IPS DF 4.7 (cell line): ENCODE measurements at regions not wholly inside any gene's neighbourhood (a gene's known extent, or its start where the extent isn't known, plus 50 kb on each side); places are given as distances from the start of the nearest gene placed in this dataset.
"Not testable (repeated sequence)": the region's sequence is repeated elsewhere in the genome, so short reads cannot be mapped to it uniquely, and the experiment has no call there.

Experiments used
- DNase-seq: peaks from one replicate; pipeline ENCODE4 v3.0.0-alpha.2; 2013; ENCODE audit warnings: low spot score; ENCODE audit errors: extremely low read depth

DNA sequence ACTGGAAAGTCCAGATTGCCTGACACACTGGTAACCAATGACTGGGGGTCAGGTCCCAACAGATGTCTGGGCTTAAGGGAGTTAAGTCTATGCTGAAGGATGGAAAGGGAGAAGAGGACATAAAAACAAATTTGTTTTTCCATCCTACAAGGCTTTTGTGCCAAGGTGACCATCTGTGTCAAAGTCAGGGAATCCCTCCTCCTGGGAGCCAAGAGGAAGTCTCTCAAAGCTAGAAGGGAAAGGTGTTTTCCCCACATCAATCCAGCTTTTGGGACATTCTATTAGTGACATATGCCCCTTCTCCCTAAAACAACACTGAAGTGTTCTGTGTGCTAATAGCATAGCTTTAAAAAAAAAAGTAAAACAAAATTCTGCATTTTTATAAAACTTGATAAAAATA lies 173.9 kb downstream of the ZNF621 start:
- DNase-seq = not testable (repeated sequence)

GRCh38 chr3:40701016-40701588 lies 176.3 kb downstream of the ZNF621 start:
- no peak for DNase-seq

GRCh38 chr3:40704224-40704623 lies 179.5 kb downstream of the ZNF621 start:
- DNase-seq = no peak

GRCh38 chr3:40705663-40706062 lies 180.9 kb downstream of the ZNF621 start:
- DNase-seq = no peak

- DNase-seq = no peak
These were observed 188.5 kb downstream of the ZNF621 start for GRCh38 chr3:40713306-40713705.

DNA sequence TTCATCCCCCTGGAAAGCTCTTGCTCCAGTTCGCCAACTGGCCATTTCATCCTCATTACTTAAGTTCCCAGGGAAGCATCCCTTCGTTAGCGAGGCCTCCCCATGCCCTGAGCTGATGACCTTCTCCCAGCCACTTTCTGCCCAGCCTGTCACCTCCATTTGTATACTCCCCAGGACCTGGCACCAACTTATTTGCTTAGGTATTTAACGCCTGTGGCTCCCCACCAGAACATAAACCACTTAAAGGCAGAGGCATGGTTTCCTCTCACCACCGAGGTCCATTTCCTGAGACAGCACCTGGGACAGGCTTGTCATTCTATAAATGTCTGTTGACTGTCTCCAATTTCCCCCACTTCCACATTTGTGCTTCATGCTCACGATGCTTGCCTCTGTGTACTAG lies 189.0 kb downstream of the ZNF621 start:
- no peak for DNase-seq

DNA sequence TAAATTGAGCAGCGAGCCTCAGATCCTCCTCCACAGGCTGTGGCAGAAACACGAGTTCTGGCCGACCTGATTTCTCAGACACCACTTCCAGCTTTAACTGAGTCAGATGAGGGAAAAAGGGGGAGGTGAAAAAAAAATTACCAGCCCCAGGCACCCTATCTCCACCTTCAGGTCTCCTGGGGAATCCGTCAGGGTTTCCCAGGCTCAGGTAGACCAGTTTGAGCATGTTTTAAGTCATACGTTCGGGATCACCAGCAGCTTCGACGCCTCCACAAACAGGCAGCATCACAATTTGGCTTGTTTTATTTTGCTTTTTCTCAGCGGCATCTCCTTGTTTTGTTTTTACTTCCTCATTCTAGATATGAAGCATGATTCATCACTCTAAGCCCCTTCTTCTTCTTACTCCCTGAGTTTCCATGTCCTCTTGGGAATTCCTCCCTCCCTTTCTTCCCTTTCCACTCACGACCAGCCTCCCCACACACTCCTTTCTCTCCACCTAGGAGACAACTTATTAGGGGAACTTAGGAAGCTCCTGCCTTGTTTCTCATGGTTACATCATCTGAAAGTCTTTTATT lies 190.1 kb downstream of the ZNF621 start:
- DNase-seq = no peak

DNA sequence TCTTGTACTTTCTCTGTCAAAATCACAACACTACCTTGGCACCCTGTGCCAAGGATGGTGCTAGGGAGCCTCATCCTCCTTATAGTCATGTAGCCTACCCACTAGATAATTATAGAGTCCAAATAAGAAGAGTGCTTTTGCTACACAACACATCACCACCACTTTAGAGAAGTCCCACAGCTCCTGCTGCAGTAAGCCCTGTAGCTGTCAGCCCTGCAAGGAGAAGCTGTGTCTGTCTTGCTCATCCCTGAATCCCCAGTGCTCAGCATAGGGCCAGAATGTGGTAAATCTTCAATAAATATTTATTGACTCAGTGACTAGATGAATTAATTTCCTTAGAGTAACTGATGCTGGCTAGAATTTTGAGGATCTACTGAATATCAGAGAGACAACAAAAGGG lies 190.8 kb downstream of the ZNF621 start:
- DNase-seq = no peak

- no peak for DNase-seq
These were observed 192.7 kb downstream of the ZNF621 start for GRCh38 chr3:40717471-40717870.

DNA sequence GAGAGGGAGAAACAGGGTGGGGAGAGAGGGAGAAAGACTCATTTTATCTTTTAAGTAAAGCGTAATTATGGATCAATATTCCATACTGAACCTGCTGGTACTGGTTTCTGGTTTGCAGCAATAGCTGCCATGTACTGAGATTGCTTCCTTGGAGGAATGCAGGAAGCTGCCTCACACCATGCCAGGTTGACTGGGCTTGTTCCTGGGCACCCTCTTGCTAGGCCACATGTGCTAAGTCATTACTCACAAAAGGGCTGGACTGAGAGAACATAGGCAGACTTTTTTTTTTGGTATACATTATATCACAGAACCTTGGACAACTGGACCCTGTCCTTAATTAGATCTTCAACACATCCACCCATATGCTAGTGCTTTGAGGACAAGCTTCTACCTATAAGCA lies 193.4 kb downstream of the ZNF621 start:
- no peak for DNase-seq

GRCh38 chr3:40718681-40719080 lies 193.9 kb downstream of the ZNF621 start:
- no peak for DNase-seq

DNA sequence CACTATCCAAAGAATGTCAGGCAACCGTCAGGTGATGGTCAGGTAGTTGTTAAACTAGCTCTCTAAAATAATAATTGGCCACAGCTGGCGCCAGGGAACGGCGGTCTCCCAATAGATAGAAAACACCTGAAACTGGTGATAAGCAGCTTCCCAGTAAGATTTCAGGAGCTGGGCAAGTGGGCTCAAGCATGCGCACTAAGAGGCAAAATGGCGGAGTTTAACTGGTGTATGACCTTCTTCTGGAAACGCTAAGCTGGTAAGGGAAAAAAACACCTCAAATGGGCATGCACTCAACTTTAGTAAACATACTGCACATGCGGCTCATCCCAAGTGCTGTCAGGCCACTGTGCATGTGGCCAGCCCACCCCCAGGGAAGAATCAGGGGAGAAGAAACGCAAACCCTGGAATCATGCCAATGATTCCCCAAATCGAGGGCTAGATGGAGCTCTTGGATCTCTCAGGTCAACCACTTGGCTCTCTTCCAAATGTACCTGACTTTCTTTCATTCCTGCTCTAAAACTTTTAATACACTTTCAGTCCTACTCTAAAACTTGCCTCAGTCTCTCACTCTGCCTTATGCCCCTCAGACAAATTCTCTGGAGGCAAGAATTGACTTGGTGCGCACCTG lies 195.0 kb downstream of the ZNF621 start:
- DNase-seq = no peak

DNA sequence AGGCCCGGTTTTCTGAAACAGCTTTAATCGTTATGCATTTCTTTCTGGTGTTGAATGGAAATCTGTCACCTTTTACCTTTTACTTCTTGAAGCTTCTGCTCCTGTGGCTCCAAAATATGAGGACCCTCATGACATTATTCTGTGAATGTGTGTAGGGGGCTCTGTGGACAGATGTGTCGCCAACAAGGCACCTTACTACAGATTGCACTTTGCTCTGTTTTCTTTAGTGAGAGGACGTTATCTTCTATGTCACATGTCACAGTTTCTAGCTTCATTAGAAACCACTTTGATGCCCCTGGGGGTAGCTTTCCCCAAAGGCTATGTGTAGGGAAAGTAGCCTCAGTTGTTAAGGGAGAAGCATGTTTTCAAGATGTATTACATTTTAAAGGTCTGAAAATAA lies 195.6 kb downstream of the ZNF621 start:
- no peak for DNase-seq

DNA sequence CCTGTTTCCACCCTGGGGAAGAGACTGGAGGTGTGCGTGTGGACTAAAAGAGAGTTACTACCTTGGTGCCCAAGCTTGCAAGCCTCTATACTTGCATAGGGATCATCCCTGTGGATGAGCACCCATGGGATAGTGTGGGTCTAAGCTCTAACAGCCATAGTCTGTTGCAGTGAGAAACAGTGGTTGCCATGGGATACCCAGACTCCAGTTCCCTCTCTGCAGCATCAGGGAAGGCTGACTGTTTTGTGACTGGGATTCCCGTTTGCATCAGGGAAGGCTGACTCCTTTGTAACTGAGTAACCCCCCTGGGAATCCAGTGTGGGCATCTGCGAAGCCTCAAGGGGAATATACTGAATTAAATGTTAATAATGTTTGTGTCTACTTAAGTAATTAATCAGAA lies 196.1 kb downstream of the ZNF621 start:
- DNase-seq = no peak

DNA sequence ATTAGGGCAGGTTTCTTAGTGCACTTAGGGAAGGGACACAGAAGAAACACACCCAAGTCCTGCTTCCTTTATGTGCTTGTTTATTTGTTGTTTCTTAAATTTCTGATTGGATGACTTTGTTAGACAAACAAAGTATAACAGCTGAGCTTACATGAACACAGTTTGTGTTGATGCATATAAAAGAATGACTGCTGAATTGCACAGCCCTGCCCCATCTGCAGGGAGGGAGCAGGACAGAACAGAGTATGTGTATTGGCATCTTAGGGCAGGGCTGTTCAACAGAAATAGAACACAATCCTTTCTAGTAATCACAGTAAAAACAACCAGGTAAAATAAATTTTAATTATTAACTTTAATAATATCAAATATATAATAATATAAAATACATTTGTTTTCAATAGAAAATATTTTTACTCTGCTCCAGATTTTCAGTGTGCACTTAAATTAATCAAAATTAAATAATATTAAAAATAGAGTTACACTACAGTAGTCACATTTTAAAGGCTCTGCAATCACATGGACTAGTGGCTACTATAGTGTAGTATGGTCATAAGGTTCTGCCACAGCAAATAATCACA lies 198.4 kb downstream of the ZNF621 start:
- no peak for DNase-seq

DNA sequence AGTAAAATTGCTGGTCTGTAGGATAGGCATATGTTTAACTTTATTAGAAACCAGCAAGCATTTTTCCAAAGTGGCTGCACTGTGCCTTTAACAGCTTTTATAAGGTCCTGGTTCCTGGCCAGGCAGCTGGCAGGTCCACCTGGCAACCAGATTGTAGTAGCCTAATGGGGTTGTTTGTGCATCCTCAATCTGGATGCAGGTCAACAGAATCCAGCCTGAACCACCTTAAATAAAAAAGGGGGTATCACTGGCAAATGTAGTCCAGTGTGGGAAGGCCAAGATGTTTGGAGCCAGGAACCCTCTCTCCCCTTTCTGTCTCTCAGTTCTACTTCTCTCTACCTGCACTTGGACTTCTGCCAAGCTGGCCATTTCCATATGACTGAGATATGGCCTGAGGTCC lies 200.3 kb downstream of the ZNF621 start:
- no peak for DNase-seq

DNA sequence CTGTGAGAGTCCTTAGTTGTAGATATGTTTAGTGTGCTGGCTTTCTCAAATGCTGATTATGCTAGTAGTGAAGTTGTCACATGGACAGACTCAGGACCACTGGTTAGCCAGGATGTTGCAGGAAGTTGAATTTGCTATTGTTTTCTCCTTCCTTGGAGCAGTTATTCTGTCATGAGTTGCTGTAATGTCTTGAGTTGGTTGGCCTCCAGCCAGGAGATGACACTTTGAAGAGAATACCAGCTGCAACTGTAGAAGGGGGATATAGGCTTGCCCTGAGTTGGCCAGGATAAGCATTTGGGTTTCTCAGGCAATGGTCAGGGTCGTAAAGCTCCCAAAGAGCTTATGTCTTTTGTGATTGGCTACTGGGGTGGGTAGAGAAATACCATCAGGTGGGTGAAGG lies 206.7 kb downstream of the ZNF621 start:
- no peak for DNase-seq

- no peak for DNase-seq
These were observed 212.2 kb downstream of the ZNF621 start for GRCh38 chr3:40736943-40737342.

DNA sequence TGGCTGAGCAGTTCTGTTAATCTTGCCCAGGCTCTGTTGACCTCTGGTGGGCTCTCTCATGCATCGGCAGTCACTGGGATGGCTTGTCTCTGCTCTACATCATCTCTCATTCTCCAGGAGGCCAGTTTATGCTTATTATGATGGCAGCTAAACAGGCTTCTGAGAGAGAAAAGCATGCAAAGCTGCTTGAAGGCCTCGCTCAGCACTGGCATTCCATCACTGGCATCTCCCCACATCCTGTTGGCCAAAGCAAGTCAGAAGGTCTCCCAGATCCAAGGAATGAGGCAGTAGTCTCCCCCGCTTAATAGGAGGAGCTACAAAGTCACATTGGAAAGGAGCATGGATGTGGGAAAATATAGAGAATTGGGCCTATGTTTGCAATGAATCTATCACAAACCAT lies 212.6 kb downstream of the ZNF621 start:
- DNase-seq = no peak

- DNase-seq = no peak
These were observed 215.2 kb downstream of the ZNF621 start for GRCh38 chr3:40739971-40740370.

- DNase-seq = no peak
These were observed 217.0 kb downstream of the ZNF621 start for GRCh38 chr3:40741729-40742128.

DNA sequence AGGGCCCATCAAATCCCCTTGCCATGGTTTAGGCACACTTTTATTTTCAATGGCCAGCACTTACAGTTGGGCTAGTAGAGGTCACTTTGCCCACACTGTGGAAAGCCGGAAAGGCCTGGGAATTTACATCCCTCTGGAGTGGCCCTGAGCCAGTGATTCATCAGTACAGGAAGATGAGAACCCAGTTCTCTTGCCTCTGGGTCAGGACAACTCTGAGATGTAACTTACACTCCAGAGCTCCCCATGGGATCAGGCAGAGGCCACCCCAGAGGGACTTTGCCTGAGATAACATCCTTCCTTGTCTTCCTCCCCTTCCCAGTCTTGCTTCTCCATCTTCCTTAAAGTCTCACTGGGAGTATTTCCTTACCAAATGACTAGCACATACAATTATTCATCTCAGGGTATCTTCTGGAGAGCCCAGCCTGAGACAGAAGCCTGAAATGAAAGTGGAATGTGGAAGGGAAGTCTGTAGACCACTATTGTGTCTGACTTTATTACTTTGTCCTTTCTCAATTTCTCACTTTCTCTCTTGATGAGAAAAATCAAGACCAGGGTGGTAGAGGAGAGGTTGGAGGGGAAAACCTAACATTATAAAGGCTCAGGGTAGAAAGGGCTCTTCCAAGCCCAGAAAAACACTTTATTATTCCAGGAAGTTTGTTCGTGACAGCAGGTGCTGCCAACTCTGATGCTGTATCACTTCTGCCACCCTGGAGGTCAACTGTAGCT lies 220.8 kb downstream of the ZNF621 start:
- no peak for DNase-seq
